ENCODE measurements at regions not wholly inside any gene's neighbourhood (a gene's known extent, or its start where the extent isn't known, plus 50 kb on each side); places are given as distances from the start of the nearest gene placed in this dataset.

DNA sequence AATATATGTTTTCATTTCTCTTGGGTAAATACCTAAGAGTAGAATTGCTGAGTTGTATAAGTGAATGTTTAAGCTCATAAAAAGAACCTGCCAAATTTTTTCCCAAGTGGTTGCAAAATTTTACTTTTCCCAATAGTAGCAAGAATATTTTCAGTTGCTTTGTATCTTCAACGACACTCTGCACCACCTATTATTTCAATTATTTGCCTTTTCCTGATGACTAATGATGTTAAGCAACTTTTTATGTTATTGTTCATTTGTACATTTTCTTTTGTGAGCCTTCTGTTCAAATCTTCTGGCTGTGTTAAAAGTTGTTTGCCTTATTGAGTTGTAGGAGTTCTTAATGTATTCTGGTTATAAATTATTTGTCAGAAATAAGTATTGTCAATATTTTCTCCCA, 299.1 kb upstream of the NRIP1 start:
- 55 to 56% methylated on average over 1 of the region's 1 CpG for WGBS, 2 donors (ENCODE audit: low coverage in 1 of 2)

DNA sequence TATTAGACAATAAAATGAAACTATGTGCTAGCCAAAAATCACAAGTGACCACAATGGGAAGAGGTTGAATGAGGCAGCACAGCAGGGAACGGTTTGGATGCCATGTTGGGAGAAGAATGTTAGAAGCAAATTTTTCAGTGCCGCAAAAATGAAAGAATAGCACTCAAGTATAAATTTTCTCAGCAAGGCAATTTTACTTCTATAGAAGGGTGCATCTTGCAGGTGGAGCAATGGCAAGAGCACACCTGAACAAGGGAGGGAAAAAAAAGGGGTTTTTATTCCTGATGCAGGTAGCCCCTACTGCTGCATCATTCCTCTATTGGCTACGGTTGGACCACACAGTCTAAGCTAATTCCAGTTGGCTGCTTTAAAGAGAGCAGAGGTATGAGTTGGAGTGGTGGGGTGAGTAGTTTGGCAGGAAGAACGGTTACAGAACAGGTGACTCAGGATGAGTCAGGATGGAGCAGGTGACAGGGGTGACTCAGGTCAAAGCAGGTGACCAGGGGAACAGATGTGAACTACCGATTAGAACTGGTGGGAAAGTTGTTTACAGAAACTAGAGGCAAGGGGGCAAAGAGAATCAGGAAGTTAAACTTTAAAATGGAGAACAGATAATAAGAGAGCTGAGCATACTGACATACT, 301.1 kb upstream of the NRIP1 start:
- Histone ChIP-seq H3K36me3 (no peaks in the 10 kb centered on the region), H3K27ac (no peak overlapping the region), H3K4me3 (no peak overlapping the region), H3K9me3 (peaks cover 0 to 10% (median 0%) of the 10 kb centered on the region in 3 donors), H3K4me1 (no peaks in the 10 kb centered on the region), H3K27me3 (no peaks in the 10 kb centered on the region)
- 70 to 97% methylated on average over 3 to 5 of the region's 5 CpGs for WGBS, 2 donors (ENCODE audit: low coverage in 1 of 2)
- TF ChIP-seq, protein P1, sequence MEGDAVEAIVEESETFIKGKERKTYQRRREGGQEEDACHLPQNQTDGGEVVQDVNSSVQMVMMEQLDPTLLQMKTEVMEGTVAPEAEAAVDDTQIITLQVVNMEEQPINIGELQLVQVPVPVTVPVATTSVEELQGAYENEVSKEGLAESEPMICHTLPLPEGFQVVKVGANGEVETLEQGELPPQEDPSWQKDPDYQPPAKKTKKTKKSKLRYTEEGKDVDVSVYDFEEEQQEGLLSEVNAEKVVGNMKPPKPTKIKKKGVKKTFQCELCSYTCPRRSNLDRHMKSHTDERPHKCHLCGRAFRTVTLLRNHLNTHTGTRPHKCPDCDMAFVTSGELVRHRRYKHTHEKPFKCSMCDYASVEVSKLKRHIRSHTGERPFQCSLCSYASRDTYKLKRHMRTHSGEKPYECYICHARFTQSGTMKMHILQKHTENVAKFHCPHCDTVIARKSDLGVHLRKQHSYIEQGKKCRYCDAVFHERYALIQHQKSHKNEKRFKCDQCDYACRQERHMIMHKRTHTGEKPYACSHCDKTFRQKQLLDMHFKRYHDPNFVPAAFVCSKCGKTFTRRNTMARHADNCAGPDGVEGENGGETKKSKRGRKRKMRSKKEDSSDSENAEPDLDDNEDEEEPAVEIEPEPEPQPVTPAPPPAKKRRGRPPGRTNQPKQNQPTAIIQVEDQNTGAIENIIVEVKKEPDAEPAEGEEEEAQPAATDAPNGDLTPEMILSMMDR (IDR thresholded peaks at IDR 0.05), result no peak
- TF ChIP-seq POLR2AphosphoS5 (IDR thresholded peaks at IDR 0.05) (no peak), EP300 (IDR thresholded peaks at IDR 0.05) (no peak), POLR2A (IDR thresholded peaks at IDR 0.05) (no peak)
- ATAC-seq, result no peak

More for the DNA sequence above, 299.1 kb upstream of the NRIP1 start:
- no peak overlapping the region for H3K4me3 ChIP-seq
- peaks cover 0 to 10% (median 0%) of the 10 kb centered on the region in 3 donors for H3K9me3 ChIP-seq
- no peaks in the 10 kb centered on the region for H3K36me3 ChIP-seq
- TF ChIP-seq, protein P1 (IDR thresholded peaks at IDR 0.05), result no peak
- TF ChIP-seq EP300 (IDR thresholded peaks at IDR 0.05), result no peak
- no peak for TF ChIP-seq POLR2A (IDR thresholded peaks at IDR 0.05)
- no peak for TF ChIP-seq POLR2AphosphoS5 (IDR thresholded peaks at IDR 0.05)
- no peaks in the 10 kb centered on the region for H3K4me1 ChIP-seq
- H3K27ac ChIP-seq, result no peak overlapping the region
- no peaks in the 10 kb centered on the region for H3K27me3 ChIP-seq
- no peak for ATAC-seq

DNA sequence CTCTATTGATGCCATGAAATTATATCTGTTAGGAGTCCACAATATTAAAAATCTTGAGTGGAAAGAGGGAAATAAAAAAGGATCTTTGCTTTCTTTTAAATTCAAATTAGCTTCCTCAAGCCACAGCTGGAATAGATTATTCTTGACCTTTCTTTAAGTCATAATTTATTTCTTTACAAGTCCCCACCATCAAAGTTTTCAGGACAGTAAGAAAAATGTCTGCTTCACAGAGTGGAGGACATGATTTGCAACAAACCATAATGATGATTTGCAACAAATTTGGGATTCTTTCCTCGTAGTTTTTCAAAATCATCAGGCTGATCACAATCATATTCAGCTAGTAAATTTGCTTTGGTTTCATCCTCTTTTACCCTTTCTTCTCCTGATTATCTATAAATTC, 301.8 kb upstream of the NRIP1 start:
- Histone ChIP-seq H3K27ac (no peak overlapping the region), H3K4me3 (no peak overlapping the region), H3K36me3 (no peaks in the 10 kb centered on the region), H3K9me3 (peaks cover 0 to 10% (median 0%) of the 10 kb centered on the region in 3 donors), H3K4me1 (no peaks in the 10 kb centered on the region), H3K27me3 (no peaks in the 10 kb centered on the region)
- no peak for TF ChIP-seq EP300 (IDR thresholded peaks at IDR 0.05)
- no peak for TF ChIP-seq POLR2AphosphoS5 (IDR thresholded peaks at IDR 0.05)
- TF ChIP-seq, protein P1 (IDR thresholded peaks at IDR 0.05), result no peak
- no peak for TF ChIP-seq POLR2A (IDR thresholded peaks at IDR 0.05)
- 41 to 56% methylated on average over 1 of the region's 1 CpG for WGBS, 2 donors (ENCODE audit: low coverage in 1 of 2)
- no peak for ATAC-seq

DNA sequence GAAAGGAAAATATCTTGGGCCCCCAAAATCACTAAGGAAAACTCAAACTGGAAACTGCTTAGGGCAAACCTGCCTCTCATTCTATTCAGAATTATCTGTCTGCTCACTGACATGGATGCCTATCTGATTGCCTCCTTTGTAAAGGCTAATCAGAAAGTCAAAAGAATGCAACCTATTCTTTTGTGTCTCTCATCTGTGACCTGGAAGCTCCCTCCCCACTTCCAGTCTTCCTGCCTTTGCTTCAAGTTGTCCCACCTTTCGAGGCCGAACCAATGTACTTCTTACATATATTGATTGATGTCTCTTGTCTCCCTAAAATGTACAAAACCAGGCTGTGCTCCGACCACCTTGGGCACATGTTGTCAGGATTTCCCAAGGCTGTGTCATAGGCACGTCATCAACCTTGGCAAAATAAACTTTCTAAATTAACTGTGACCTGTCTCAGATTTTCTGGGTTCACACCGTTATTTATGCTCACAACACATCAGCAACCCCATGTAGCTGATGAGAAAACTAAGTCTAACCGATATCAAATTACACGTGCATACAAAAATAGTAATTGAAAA, 302.3 kb upstream of the NRIP1 start:
- no peaks in the 10 kb centered on the region for H3K27me3 ChIP-seq
- ATAC-seq, result no peak
- H3K4me3 ChIP-seq, result no peak overlapping the region
- H3K4me1 ChIP-seq, result no peaks in the 10 kb centered on the region
- TF ChIP-seq EP300 (IDR thresholded peaks at IDR 0.05) (no peak), POLR2A (IDR thresholded peaks at IDR 0.05) (no peak), POLR2AphosphoS5 (IDR thresholded peaks at IDR 0.05) (no peak)
- TF ChIP-seq, protein P1 (IDR thresholded peaks at IDR 0.05), result no peak
- no peaks in the 10 kb centered on the region for H3K36me3 ChIP-seq
- 60 to 72% methylated on average over 7 of the region's 7 CpGs for WGBS, 2 donors (ENCODE audit: low coverage in 1 of 2)
- H3K9me3 ChIP-seq, result peaks cover 0 to 10% (median 0%) of the 10 kb centered on the region in 3 donors
- no peak overlapping the region for H3K27ac ChIP-seq

DNA sequence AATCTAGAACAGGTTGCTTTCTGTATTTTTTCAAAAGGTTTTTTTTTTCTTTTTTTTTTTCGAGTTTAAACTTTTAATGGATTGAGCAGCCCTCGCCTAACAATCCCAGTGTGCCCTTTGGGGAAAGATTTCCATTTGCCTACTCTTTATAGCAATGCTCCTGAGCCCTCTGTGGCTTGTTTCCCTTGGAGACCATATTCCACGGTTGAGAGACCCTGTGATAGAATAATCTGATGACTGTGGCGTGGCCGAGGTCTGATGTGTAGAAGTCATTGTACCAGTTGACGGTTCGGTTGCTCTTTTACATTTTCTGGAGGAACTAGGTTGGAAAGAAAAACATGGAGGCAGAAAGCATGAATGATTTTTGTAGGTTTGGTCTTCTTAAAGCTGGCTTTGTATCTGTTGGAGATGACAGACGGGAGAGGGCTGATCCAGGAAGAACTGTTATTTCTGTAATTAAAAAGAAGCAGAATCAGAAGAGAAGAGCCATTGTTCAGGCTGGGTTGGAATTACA, 305.7 kb upstream of the NRIP1 start:
- H3K36me3 ChIP-seq, result no peaks in the 10 kb centered on the region
- peaks cover 0 to 13% (median 0%) of the 10 kb centered on the region in 3 donors for H3K9me3 ChIP-seq
- H3K4me3 ChIP-seq, result no peak overlapping the region
- ATAC-seq, result no peak
- TF ChIP-seq, protein P1 (IDR thresholded peaks at IDR 0.05), result no peak
- TF ChIP-seq POLR2AphosphoS5 (IDR thresholded peaks at IDR 0.05) (no peak), POLR2A (IDR thresholded peaks at IDR 0.05) (no peak), EP300 (IDR thresholded peaks at IDR 0.05) (no peak)
- H3K27me3 ChIP-seq, result no peaks in the 10 kb centered on the region
- no peak overlapping the region for H3K27ac ChIP-seq
- 69 to 71% methylated on average over 3 of the region's 8 CpGs for WGBS, 2 donors (ENCODE audit: low coverage in 1 of 2)
- no peaks in the 10 kb centered on the region for H3K4me1 ChIP-seq
